ENCODE measurements at regions not wholly inside any gene's neighbourhood (a gene's known extent, or its start where the extent isn't known, plus 50 kb on each side); places are given as distances from the start of the nearest gene placed in this dataset.

DNA sequence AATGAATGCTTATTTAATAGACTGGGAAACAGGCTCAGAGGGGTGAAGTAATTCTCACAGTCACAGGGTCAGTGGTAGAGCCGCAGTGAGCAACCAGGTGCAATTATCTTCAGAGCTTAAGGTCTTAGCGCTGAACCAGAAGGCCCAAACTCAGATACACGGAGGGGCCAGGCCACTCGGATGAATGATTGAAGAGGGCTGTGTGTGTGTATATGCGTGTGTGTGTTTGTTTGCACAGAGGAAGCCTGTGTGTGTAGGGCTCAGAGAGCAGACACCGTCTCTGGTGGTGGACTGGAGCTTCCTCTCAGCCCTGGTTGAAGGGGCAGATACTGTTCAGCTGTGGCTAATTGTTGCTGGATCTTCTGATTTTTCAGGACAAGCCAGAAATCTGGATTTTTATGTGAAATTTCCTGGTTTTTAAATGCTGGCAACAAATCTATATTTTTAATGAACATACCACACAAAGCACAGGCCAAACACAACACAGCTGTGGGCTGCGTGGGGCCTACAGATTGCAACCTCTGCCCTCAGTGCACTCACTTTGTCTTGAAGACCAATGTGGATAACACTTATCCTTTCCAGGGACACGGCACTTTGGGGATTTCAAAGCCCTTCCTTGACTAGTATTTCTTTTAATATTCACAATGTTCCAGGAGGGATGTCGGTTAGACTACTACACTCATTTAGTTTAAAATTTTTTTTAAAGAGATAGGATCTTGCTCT, 94.5 kb upstream of the NRXN3 start:
- TF ChIP-seq, protein P1, sequence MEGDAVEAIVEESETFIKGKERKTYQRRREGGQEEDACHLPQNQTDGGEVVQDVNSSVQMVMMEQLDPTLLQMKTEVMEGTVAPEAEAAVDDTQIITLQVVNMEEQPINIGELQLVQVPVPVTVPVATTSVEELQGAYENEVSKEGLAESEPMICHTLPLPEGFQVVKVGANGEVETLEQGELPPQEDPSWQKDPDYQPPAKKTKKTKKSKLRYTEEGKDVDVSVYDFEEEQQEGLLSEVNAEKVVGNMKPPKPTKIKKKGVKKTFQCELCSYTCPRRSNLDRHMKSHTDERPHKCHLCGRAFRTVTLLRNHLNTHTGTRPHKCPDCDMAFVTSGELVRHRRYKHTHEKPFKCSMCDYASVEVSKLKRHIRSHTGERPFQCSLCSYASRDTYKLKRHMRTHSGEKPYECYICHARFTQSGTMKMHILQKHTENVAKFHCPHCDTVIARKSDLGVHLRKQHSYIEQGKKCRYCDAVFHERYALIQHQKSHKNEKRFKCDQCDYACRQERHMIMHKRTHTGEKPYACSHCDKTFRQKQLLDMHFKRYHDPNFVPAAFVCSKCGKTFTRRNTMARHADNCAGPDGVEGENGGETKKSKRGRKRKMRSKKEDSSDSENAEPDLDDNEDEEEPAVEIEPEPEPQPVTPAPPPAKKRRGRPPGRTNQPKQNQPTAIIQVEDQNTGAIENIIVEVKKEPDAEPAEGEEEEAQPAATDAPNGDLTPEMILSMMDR (IDR thresholded peaks at IDR 0.05): no peak
- TF ChIP-seq EP300 (IDR thresholded peaks at IDR 0.05): no peak
